ENCODE measurements at regions not wholly inside any gene's neighbourhood (a gene's known extent, or its start where the extent isn't known, plus 50 kb on each side); places are given as distances from the start of the nearest gene placed in this dataset.

GRCh38 chrY:17318631-17319030, 561.4 kb downstream of the CDY2B start:
- H3K27me3 ChIP-seq (ENCODE audit: insufficient read depth, low read length, poor library complexity): no peaks in the 10 kb centered on the region
- no peak for ATAC-seq (ENCODE audit: insufficient read depth, low read depth)

GRCh38 chrY:17277056-17277455, 603.0 kb downstream of the CDY2B start:
- Histone ChIP-seq H3K9ac (ENCODE audit: low read depth, low read length) (no peak overlapping the region), H3K4me3 (ENCODE audit: low read depth in 1 of 2, low read length in 2 of 2) (no peak overlapping the region), H3K79me2 (ENCODE audit: insufficient read depth, low read length) (no peaks in the 10 kb centered on the region), H3K9me3 (ENCODE audit: insufficient read depth, low read length, severe bottlenecking) (no peaks in the 10 kb centered on the region), H2AFZ (ENCODE audit: low read depth, low read length) (no peak overlapping the region), H3K27ac (ENCODE audit: low read length) (no peak overlapping the region), H3K4me1 (ENCODE audit: insufficient read depth, low read length) (no peaks in the 10 kb centered on the region), H3K4me2 (ENCODE audit: insufficient read depth, low read length) (no peak overlapping the region), H3K36me3 (ENCODE audit: insufficient read depth, low read length) (no peaks in the 10 kb centered on the region), H4K20me1 (ENCODE audit: insufficient read depth, low read length) (no peaks in the 10 kb centered on the region), H3K27me3 (ENCODE audit: insufficient read depth, low read length, poor library complexity) (no peaks in the 10 kb centered on the region)
- ATAC-seq (ENCODE audit: insufficient read depth, low read depth) (no peak), DNase-seq (no peak)
- TF ChIP-seq CTCF (IDR thresholded peaks at IDR 0.05; ENCODE audit: borderline replicate concordance, extremely low read depth, low read length, poor library complexity, severe bottlenecking): no peak
- TF ChIP-seq EZH2 (IDR thresholded peaks at IDR 0.05; ENCODE audit: borderline replicate concordance, low read depth, low read length, severe bottlenecking): no peak

More at GRCh38 chrY:17318631-17319030, 561.4 kb downstream of the CDY2B start:
- no peak for DNase-seq
- H3K79me2 ChIP-seq (ENCODE audit: insufficient read depth, low read length): no peaks in the 10 kb centered on the region
- no peak overlapping the region for H3K9ac ChIP-seq (ENCODE audit: low read depth, low read length)
- TF ChIP-seq EZH2 (IDR thresholded peaks at IDR 0.05; ENCODE audit: borderline replicate concordance, low read depth, low read length, severe bottlenecking) (no peak), CTCF (IDR thresholded peaks at IDR 0.05; ENCODE audit: borderline replicate concordance, extremely low read depth, low read length, poor library complexity, severe bottlenecking) (no peak)
- no peaks in the 10 kb centered on the region for H4K20me1 ChIP-seq (ENCODE audit: insufficient read depth, low read length)
- no peak overlapping the region for H3K4me3 ChIP-seq (ENCODE audit: low read depth in 1 of 2, low read length in 2 of 2)
- H3K9me3 ChIP-seq (ENCODE audit: insufficient read depth, low read length, severe bottlenecking): no peaks in the 10 kb centered on the region
- no peaks in the 10 kb centered on the region for H3K4me1 ChIP-seq (ENCODE audit: insufficient read depth, low read length)
- no peak overlapping the region for H2AFZ ChIP-seq (ENCODE audit: low read depth, low read length)
- H3K4me2 ChIP-seq (ENCODE audit: insufficient read depth, low read length): no peak overlapping the region
- H3K27ac ChIP-seq (ENCODE audit: low read length): no peak overlapping the region
- no peaks in the 10 kb centered on the region for H3K36me3 ChIP-seq (ENCODE audit: insufficient read depth, low read length)

GRCh38 chrY:17259497-17259896, 620.5 kb downstream of the CDY2B start:
- DNase-seq: no peak
- Histone ChIP-seq H3K27ac (ENCODE audit: low read length) (no peak overlapping the region), H3K4me3 (ENCODE audit: low read depth in 1 of 2, low read length in 2 of 2) (no peak overlapping the region), H4K20me1 (ENCODE audit: insufficient read depth, low read length) (no peaks in the 10 kb centered on the region), H3K79me2 (ENCODE audit: insufficient read depth, low read length) (no peaks in the 10 kb centered on the region), H3K4me1 (ENCODE audit: insufficient read depth, low read length) (no peaks in the 10 kb centered on the region), H3K36me3 (ENCODE audit: insufficient read depth, low read length) (no peaks in the 10 kb centered on the region), H3K4me2 (ENCODE audit: insufficient read depth, low read length) (no peak overlapping the region), H3K27me3 (ENCODE audit: insufficient read depth, low read length, poor library complexity) (no peaks in the 10 kb centered on the region), H2AFZ (ENCODE audit: low read depth, low read length) (no peak overlapping the region), H3K9ac (ENCODE audit: low read depth, low read length) (no peak overlapping the region), H3K9me3 (ENCODE audit: insufficient read depth, low read length, severe bottlenecking) (no peaks in the 10 kb centered on the region)
- TF ChIP-seq CTCF (IDR thresholded peaks at IDR 0.05; ENCODE audit: borderline replicate concordance, extremely low read depth, low read length, poor library complexity, severe bottlenecking) (no peak), EZH2 (IDR thresholded peaks at IDR 0.05; ENCODE audit: borderline replicate concordance, low read depth, low read length, severe bottlenecking) (no peak)
- no peak for ATAC-seq (ENCODE audit: insufficient read depth, low read depth)

- no peaks in the 10 kb centered on the region for H3K27me3 ChIP-seq (ENCODE audit: insufficient read depth, low read length, poor library complexity)
- no peaks in the 10 kb centered on the region for H3K36me3 ChIP-seq (ENCODE audit: insufficient read depth, low read length)
- no peak for TF ChIP-seq CTCF (IDR thresholded peaks at IDR 0.05; ENCODE audit: borderline replicate concordance, extremely low read depth, low read length, poor library complexity, severe bottlenecking)
- TF ChIP-seq EZH2 (IDR thresholded peaks at IDR 0.05; ENCODE audit: borderline replicate concordance, low read depth, low read length, severe bottlenecking): no peak
- H3K9me3 ChIP-seq (ENCODE audit: insufficient read depth, low read length, severe bottlenecking): no peaks in the 10 kb centered on the region
- ATAC-seq (ENCODE audit: insufficient read depth, low read depth) (no peak), DNase-seq (no peak)
- no peaks in the 10 kb centered on the region for H4K20me1 ChIP-seq (ENCODE audit: insufficient read depth, low read length)
- H2AFZ ChIP-seq (ENCODE audit: low read depth, low read length): no peak overlapping the region
- no peak overlapping the region for H3K27ac ChIP-seq (ENCODE audit: low read length)
- H3K4me2 ChIP-seq (ENCODE audit: insufficient read depth, low read length): no peak overlapping the region
- H3K4me3 ChIP-seq (ENCODE audit: low read depth in 1 of 2, low read length in 2 of 2): no peak overlapping the region
- no peaks in the 10 kb centered on the region for H3K4me1 ChIP-seq (ENCODE audit: insufficient read depth, low read length)
- H3K79me2 ChIP-seq (ENCODE audit: insufficient read depth, low read length): no peaks in the 10 kb centered on the region
- H3K9ac ChIP-seq (ENCODE audit: low read depth, low read length): no peak overlapping the region
Observed at GRCh38 chrY:17238406-17238805, 641.6 kb downstream of the CDY2B start.

Data from DND-41 (cell line).